B cell (primary cell): ENCODE measurements at regions not wholly inside any gene's neighbourhood (a gene's known extent, or its start where the extent isn't known, plus 50 kb on each side); places are given as distances from the start of the nearest gene placed in this dataset.

Source experiments
- ATAC-seq: fragments of 200-7000 bp; cut with Tn5 transposase; one replicate; pipeline ENCODE4 v1.10.0; 2021; ENCODE audit warnings: low read depth, mild to moderate bottlenecking, moderate number of reproducible peaks, moderate library complexity
- CTCF ChIA-PET: fragments of 350-600 bp; sonication (Branson Sonifier 250); formaldehyde crosslinking; loops from one replicate; lab custom pipeline; 2021; ENCODE audit warnings: antibody characterized with exemption, inconsistent platforms; lab: Charles Lee
- POLR2A ChIA-PET: fragments of 350-600 bp; sonication (Branson Sonifier 250); formaldehyde crosslinking; loops from one replicate; lab custom pipeline; 2021; ENCODE audit warnings: antibody characterized with exemption; lab: Charles Lee
- DNase-seq: peaks from one replicate; pipeline ENCODE4 v3.0.0; 2013
- H2AFZ ChIP-seq: 2 replicates; pipeline ENCODE4 v1.6.1; 2012; ENCODE audit warnings: mild to moderate bottlenecking, low read depth, low read length; ENCODE audit not compliant: insufficient read depth, poor library complexity, severe bottlenecking
- H3K27ac ChIP-seq, 2 donors: 1 replicate in 1 of 2; 2 replicates in 1 of 2; pipeline ENCODE4 v1.5.1; 2012 to 2013; ENCODE audit warnings: low read length in 2 of 2, mild to moderate bottlenecking in 2 of 2, moderate library complexity in 1 of 2
- H3K27me3 ChIP-seq, 4 experiments: fragments of 200-600 bp in 1 of 4; sonication (generic) in 1 of 4; replicated peaks in 1 of 4; 1 replicate in 2 of 4; 2 replicates in 2 of 4; pipeline versions ENCODE4 v1.6.1 to v1.7.0; 2013 to 2016; ENCODE audit warnings: low read length in 3 of 4, mild to moderate bottlenecking in 2 of 4, mixed read lengths in 1 of 4, moderate library complexity in 1 of 4; ENCODE audit not compliant: insufficient read depth in 4 of 4, control insufficient read depth in 3 of 4; ENCODE audit errors: control extremely low read depth in 1 of 4
- H3K36me3 ChIP-seq, 2 experiments: replicated peaks in 1 of 2; 1 replicate in 1 of 2; 2 replicates in 1 of 2; pipeline versions ENCODE4 v1.6.1 to v1.7.1; 2013; ENCODE audit warnings: low read length in 1 of 2; ENCODE audit not compliant: insufficient read depth in 2 of 2, control insufficient read depth in 1 of 2; ENCODE audit errors: control extremely low read depth in 1 of 2, extremely low read depth in 1 of 2
- H3K4me1 ChIP-seq, 2 donors: fragments of 200-600 bp in 1 of 2; sonication (generic) in 1 of 2; 1 replicate in 1 of 2; 2 replicates in 1 of 2; pipeline versions ENCODE4 v1.5.1 to v1.6.1; 2013 to 2017; ENCODE audit warnings: low read length in 2 of 2; ENCODE audit not compliant: control insufficient read depth in 2 of 2, insufficient read depth in 2 of 2
- H3K4me2 ChIP-seq: replicated peaks from 2 replicates; pipeline ENCODE3; 2012; ENCODE audit warnings: mild to moderate bottlenecking, low read depth, low read length; ENCODE audit not compliant: poor library complexity, severe bottlenecking
- H3K4me3 ChIP-seq, 5 experiments: fragments of 200-600 bp in 1 of 5; sonication (generic) in 1 of 5; 1 replicate in 3 of 5; 2 replicates in 2 of 5; pipeline versions ENCODE4 v1.5.1 to v1.7.0; 2011 to 2016; ENCODE audit warnings: low read length in 4 of 5, mild to moderate bottlenecking in 4 of 5, low read depth in 2 of 5, control low read depth in 1 of 5, moderate library complexity in 1 of 5; ENCODE audit not compliant: insufficient read depth in 1 of 5; ENCODE audit errors: control extremely low read depth in 1 of 5, extremely low read depth in 1 of 5
- H3K79me2 ChIP-seq: fragments of 200-600 bp; sonication (generic); one replicate; pipeline ENCODE4 v1.6.0; 2016; ENCODE audit warnings: low read length; ENCODE audit not compliant: control insufficient read depth, insufficient read depth
- H3K9ac ChIP-seq: fragments of 200-600 bp; sonication (generic); 2 replicates; pipeline ENCODE4 v1.6.1; 2017; ENCODE audit warnings: mild to moderate bottlenecking, low read length, moderate library complexity
- H3K9me3 ChIP-seq, 3 donors: one replicate each; pipeline versions ENCODE4 v1.6.1 to v1.7.1; 2013; ENCODE audit warnings: low read length in 2 of 3; ENCODE audit not compliant: control insufficient read depth in 2 of 3, insufficient read depth in 1 of 3; ENCODE audit errors: control extremely low read depth in 1 of 3
- H4K20me1 ChIP-seq: 2 replicates; pipeline ENCODE4 v1.6.0; 2012; ENCODE audit warnings: mild to moderate bottlenecking, low read length; ENCODE audit not compliant: insufficient read depth, control insufficient read depth, poor library complexity, severe bottlenecking
- H3K27ac Mint-ChIP-seq: one replicate; pipeline ENCODE4 v1.8.0; 2021; ENCODE audit warnings: mixed read lengths
- H3K27me3 Mint-ChIP-seq: one replicate; pipeline ENCODE4 v1.8.0; 2021; ENCODE audit warnings: mixed read lengths
- H3K4me1 Mint-ChIP-seq: one replicate; pipeline ENCODE4 v1.8.0; 2021; ENCODE audit warnings: mixed read lengths
- H3K4me3 Mint-ChIP-seq: one replicate; pipeline ENCODE4 v1.8.0; 2021; ENCODE audit warnings: mixed read lengths
- H3K9me3 Mint-ChIP-seq: one replicate; pipeline ENCODE4 v1.8.0; 2022; ENCODE audit warnings: mixed read lengths; ENCODE audit not compliant: insufficient read depth
- EZH2 ChIP-seq: IDR thresholded peaks from 2 replicates; pipeline ENCODE4 v1.6.1; 2012; ENCODE audit warnings: borderline replicate concordance, low read depth, mild to moderate bottlenecking, moderate library complexity, low read length; ENCODE audit not compliant: insufficient read depth, poor library complexity, severe bottlenecking
- WGBS: methylation state at CpG from one replicate; pipeline ENCODE4 v1.1.5; 2013; ENCODE audit warnings: missing lambda C conversion rate; ENCODE audit not compliant: insufficient coverage; 5-methylcytosine and 5-hydroxymethylcytosine counted together
- intact Hi-C: fragments of 100-400 bp; cut with micrococcal nuclease; formaldehyde crosslinking; loops from one replicate; pipeline ENCODE4 v1.10.0; 2022
- TF ChIP-seq, protein P1 (sequence below): fragments of 200-600 bp; IDR thresholded peaks from one replicate; pipeline ENCODE4 v1.8.0; 2022; ENCODE audit warnings: antibody characterized with exemption, mild to moderate bottlenecking

GRCh38 chr2:123894167-123894566 is 130.9 kb upstream of the CNTNAP5 start:
- Histone ChIP-seq H3K36me3 (no peaks in the 10 kb centered on the region), H3K27me3 (no peaks in the 10 kb centered on the region), H3K9me3 (peaks cover 0 to 9% (median 2%) of the 10 kb centered on the region in 3 donors), H3K9ac (no peak overlapping the region), H3K27ac (no peak overlapping the region), H4K20me1 (no peaks in the 10 kb centered on the region), H2AFZ (no peak overlapping the region), H3K4me2 (no peak overlapping the region), H3K79me2 (no peaks in the 10 kb centered on the region), H3K4me1 (no peaks in the 10 kb centered on the region), H3K4me3 (no peak overlapping the region)
- H3K9me3 Mint-ChIP-seq: peaks cover 15% of the 10 kb centered on the region
- ChIA-PET CTCF (no interaction called here), POLR2A (no interaction called here)
- no CpG with 5 or more reads among the region's 1 CpG for WGBS
- intact Hi-C loops: no loop called here
- H3K27ac Mint-ChIP-seq: no peak overlapping the region
- ATAC-seq: no peak
- no peaks in the 10 kb centered on the region for H3K27me3 Mint-ChIP-seq
- no peaks in the 10 kb centered on the region for H3K4me1 Mint-ChIP-seq
- no peak overlapping the region for H3K4me3 Mint-ChIP-seq
- TF ChIP-seq, protein P1, sequence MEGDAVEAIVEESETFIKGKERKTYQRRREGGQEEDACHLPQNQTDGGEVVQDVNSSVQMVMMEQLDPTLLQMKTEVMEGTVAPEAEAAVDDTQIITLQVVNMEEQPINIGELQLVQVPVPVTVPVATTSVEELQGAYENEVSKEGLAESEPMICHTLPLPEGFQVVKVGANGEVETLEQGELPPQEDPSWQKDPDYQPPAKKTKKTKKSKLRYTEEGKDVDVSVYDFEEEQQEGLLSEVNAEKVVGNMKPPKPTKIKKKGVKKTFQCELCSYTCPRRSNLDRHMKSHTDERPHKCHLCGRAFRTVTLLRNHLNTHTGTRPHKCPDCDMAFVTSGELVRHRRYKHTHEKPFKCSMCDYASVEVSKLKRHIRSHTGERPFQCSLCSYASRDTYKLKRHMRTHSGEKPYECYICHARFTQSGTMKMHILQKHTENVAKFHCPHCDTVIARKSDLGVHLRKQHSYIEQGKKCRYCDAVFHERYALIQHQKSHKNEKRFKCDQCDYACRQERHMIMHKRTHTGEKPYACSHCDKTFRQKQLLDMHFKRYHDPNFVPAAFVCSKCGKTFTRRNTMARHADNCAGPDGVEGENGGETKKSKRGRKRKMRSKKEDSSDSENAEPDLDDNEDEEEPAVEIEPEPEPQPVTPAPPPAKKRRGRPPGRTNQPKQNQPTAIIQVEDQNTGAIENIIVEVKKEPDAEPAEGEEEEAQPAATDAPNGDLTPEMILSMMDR: no peak
- TF ChIP-seq EZH2: no peak
- no peak for DNase-seq

- Histone ChIP-seq H3K4me3 (no peak overlapping the region), H3K9ac (no peak overlapping the region), H3K4me1 (no peaks in the 10 kb centered on the region), H3K9me3 (peaks cover 0 to 10% (median 0%) of the 10 kb centered on the region in 3 donors), H3K27ac (no peak overlapping the region), H2AFZ (no peak overlapping the region), H4K20me1 (no peaks in the 10 kb centered on the region), H3K79me2 (no peaks in the 10 kb centered on the region), H3K36me3 (no peaks in the 10 kb centered on the region), H3K27me3 (no peaks in the 10 kb centered on the region), H3K4me2 (no peak overlapping the region)
- intact Hi-C loops: no loop called here
- TF ChIP-seq, protein P1: no peak
- no peak for TF ChIP-seq EZH2
- H3K4me3 Mint-ChIP-seq: no peak overlapping the region
- no peaks in the 10 kb centered on the region for H3K4me1 Mint-ChIP-seq
- H3K27me3 Mint-ChIP-seq: no peaks in the 10 kb centered on the region
- H3K27ac Mint-ChIP-seq: no peak overlapping the region
- ChIA-PET CTCF (no interaction called here), POLR2A (no interaction called here)
- ATAC-seq (no peak), DNase-seq (no peak)
- no CpG with 5 or more reads among the region's 2 CpGs for WGBS
- peaks cover 11% of the 10 kb centered on the region for H3K9me3 Mint-ChIP-seq
Observed at GRCh38 chr2:123895651-123896050, 129.4 kb upstream of the CNTNAP5 start.
